H7 (cell line): ENCODE measurements at regions not wholly inside any gene's neighbourhood (a gene's known extent, or its start where the extent isn't known, plus 50 kb on each side); places are given as distances from the start of the nearest gene placed in this dataset.
"Not testable (repeated sequence)": the region's sequence is repeated elsewhere in the genome, so short reads cannot be mapped to it uniquely, and the experiment has no call there.

Experiments used
- DNase-seq: peaks from one replicate; pipeline ENCODE4 v3.0.0; 2012
- H3K27me3 ChIP-seq: 2 replicates; pipeline ENCODE4 v1.6.0; 2011; ENCODE audit warnings: mild to moderate bottlenecking, low read length; ENCODE audit not compliant: control insufficient read depth, insufficient read depth
- H3K36me3 ChIP-seq: replicated peaks from 2 replicates; pipeline ENCODE4 v1.5.1; 2011; ENCODE audit warnings: low read length; ENCODE audit not compliant: control insufficient read depth, insufficient read depth
- H3K4me3 ChIP-seq: 2 replicates; pipeline ENCODE4 v1.5.1; 2011; ENCODE audit warnings: low read depth, mild to moderate bottlenecking, control low read depth, low read length, moderate library complexity; ENCODE audit not compliant: insufficient read depth

DNA sequence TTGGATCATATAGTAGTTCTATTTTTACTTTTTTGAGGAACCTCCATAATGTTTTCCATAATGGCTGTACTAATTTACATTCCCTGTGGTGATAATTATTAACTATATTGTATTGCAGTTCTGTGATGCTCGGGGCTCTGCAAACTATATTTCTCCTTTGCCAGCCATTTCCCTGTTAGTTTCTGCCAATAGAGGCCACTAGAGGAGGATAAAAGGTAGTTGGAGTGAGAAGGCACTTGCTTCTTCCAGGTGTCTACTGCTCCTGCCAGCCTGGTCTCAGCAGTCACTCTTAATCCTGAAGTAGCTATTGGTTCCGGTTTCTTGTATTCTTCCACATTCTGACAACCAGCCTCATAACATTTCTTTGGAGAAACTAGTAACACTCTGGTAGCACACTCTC is 233.9 kb upstream of the GBE1 start:
- H3K27me3 ChIP-seq = no peaks in the 10 kb centered on the region
- H3K4me3 ChIP-seq = no peak overlapping the region
- no peaks in the 10 kb centered on the region; the same call in 1 of the 2 replicates for H3K36me3 ChIP-seq
- DNase-seq = no peak

DNA sequence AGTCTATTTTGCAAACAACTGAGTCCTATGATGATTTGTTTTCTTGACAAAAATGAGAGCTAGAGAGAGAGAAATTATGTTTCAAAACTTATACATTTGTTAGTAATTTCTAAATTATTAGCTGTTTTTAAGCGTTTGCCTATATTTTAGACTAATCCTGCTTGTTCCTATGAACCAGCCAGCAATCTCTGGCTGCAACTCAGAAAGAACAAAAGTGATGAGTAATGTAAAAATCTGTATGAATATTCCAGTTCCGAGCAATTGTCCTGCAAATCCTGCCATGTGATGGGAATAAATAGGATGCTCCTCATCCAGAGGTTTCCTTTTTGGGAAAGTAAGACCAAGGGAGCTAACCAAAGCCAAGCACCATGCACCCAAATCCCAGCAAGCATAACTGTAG is 228.3 kb upstream of the GBE1 start:
- no peak for DNase-seq
- H3K36me3 ChIP-seq = no peaks in the 10 kb centered on the region; the same call in 1 of the 2 replicates
- H3K4me3 ChIP-seq = no peak overlapping the region
- H3K27me3 ChIP-seq = no peaks in the 10 kb centered on the region

DNA sequence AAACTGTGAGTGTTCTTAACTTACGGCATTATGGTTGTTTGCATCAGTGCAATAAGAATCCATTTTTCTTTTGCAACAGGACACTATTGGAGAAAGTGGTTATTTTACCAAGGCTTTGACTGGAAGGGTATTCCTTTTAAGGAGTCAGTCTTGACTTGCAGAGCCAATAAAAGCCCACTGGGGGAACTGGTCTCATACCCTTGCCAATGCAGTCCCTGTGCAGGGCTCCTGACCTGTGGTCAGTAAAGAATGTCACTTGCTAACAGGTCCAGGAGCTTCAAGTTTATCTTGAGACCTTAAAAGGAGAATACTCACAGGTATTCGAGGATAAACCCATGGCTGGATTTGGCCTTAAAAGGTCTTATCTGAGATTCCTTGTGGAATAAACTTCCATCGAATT is 227.8 kb upstream of the GBE1 start:
- Histone ChIP-seq H3K27me3 (no peaks in the 10 kb centered on the region), H3K4me3 (no peak overlapping the region), H3K36me3 (no peaks in the 10 kb centered on the region; the same call in 1 of the 2 replicates)
- no peak for DNase-seq

GRCh38 chr3:81987412-81987811 is 226.0 kb upstream of the GBE1 start:
- H3K4me3 ChIP-seq, H3K27me3 ChIP-seq, H3K36me3 ChIP-seq, DNase-seq: not testable (repeated sequence)

GRCh38 chr3:81985996-81986723 is 224.7 kb upstream of the GBE1 start:
- DNase-seq = no peak
- no peaks in the 10 kb centered on the region; the same call in 1 of the 2 replicates for H3K36me3 ChIP-seq
- no peaks in the 10 kb centered on the region for H3K27me3 ChIP-seq
- H3K4me3 ChIP-seq = peak overlapping the region; percentile 13; the same call in 1 of the 2 replicates

- DNase-seq = no peak
- Histone ChIP-seq H3K27me3 (no peaks in the 10 kb centered on the region), H3K4me3 (no peak overlapping the region), H3K36me3 (no peaks in the 10 kb centered on the region)
Observed at GRCh38 chr3:81983382-81983781, 221.9 kb upstream of the GBE1 start.

DNA sequence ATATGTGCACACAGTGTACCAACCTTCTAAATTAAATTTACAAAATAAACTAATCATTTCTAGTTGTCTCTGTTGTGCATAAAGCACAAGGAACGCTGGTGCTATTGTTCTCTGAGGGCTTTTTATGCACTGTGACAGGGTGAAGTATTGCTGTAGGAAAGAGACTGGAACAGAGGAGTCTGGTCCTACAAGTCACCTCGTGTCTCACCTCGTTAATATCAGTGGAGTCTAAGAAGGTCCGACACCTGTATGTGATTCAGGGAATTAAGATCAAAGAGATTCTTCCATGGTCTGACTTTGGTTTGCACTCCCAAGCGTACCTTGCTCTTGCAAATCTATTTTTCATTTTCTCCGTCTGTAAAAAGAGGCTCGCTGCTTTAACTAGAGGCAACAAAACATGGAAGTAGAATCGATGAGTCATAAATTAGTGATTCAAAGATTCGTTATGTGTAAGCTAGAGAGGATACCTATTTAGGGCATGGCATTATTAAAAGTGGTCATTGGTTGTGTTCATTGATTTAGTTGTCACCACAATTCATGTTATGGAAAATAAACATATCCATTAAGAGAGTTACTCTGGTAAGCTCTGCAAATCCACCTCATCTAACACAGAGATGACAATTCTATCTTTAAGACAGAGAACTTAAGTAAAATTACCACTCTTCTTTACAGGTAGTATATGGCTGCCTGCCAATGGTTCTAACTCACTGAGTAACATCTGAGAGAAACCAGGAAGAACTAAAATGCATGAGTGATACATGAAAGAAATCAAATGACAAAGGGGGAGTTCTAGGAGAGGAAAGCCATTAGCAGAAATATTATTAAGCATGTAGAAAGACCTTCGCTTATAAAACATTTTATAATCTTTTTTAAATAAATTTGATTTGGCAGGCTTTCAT is 219.4 kb upstream of the GBE1 start:
- Histone ChIP-seq H3K4me3 (no peak overlapping the region), H3K27me3 (no peaks in the 10 kb centered on the region), H3K36me3 (no peaks in the 10 kb centered on the region)
- no peak for DNase-seq

DNA sequence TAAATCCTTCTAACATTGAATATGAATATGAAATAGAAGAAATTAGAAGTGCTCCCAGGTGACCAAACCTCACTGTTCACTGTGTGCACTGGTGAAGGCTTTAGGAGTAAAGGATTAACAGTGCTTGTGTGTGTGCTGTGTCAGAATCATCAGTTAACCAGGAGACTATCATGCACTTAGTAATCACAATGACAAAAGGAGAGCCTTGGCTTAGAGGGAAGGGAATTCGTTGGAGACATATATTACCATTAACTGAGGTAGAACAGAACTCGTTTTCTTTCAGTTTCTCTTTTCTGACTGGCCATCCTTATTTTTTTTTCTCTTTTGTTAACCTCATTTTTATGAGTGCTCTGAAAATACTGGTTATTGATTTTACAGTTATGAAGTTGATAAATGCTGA is 213.3 kb upstream of the GBE1 start:
- Histone ChIP-seq H3K4me3 (no peak overlapping the region), H3K27me3 (no peaks in the 10 kb centered on the region), H3K36me3 (no peaks in the 10 kb centered on the region)
- no peak for DNase-seq

- Histone ChIP-seq H3K27me3 (no peaks in the 10 kb centered on the region), H3K36me3 (no peaks in the 10 kb centered on the region), H3K4me3 (no peak overlapping the region)
- DNase-seq = no peak
Observed at GRCh38 chr3:81968658-81969057, 207.2 kb upstream of the GBE1 start.

DNA sequence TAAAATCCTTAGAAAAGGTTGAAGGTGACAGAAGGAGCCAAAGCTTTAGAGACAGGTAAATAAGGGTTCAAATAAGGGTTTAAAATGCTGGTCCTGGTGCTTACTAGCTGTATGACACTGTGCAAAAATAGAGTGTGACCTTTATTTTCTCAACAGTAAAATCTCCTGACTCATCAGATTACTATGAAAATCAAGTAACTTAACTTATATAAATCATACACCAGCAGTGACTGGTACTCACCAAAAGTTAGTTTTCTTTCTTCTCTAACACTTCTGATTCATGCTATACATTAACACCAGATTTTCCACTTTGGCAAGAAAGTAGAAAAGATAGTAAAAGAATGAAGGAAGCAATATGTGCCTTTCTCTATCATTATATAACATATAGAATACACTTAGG is 205.9 kb upstream of the GBE1 start:
- no peak overlapping the region for H3K4me3 ChIP-seq
- no peaks in the 10 kb centered on the region for H3K27me3 ChIP-seq
- no peak for DNase-seq
- no peaks in the 10 kb centered on the region for H3K36me3 ChIP-seq

DNA sequence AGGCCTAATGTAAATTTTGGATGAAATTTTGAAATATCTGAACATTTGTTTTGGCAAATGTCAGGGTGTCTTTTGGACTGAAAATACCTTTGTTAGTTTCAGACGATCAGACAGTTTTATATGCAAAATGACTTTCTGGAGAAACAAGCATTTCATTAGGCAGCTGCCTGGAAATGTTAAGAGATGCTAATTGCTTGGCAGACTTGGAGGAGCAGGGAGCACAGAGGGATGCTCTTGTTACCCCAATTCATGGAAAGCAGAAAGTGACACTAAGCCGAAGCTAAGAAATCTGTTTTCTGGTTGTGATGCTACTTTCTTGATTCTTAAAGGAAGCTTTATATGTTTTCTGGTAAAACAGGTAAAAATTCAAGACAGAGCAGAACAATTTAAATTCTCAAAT is 204.3 kb upstream of the GBE1 start:
- H3K36me3 ChIP-seq = no peaks in the 10 kb centered on the region
- H3K4me3 ChIP-seq = no peak overlapping the region
- no peaks in the 10 kb centered on the region for H3K27me3 ChIP-seq
- no peak for DNase-seq

GRCh38 chr3:81962396-81962795 is 201.0 kb upstream of the GBE1 start:
- DNase-seq = no peak
- H3K27me3 ChIP-seq = no peaks in the 10 kb centered on the region
- H3K36me3 ChIP-seq = no peaks in the 10 kb centered on the region
- H3K4me3 ChIP-seq = no peak overlapping the region

- Histone ChIP-seq H3K4me3 (no peak overlapping the region), H3K36me3 (no peaks in the 10 kb centered on the region)
- no peak for DNase-seq
Observed at GRCh38 chr3:81958972-81959640, 197.7 kb upstream of the GBE1 start.

GRCh38 chr3:81955878-81956277 is 194.4 kb upstream of the GBE1 start:
- Histone ChIP-seq H3K36me3 (no peaks in the 10 kb centered on the region), H3K4me3 (no peak overlapping the region)
- no peak for DNase-seq

More at GRCh38 chr3:81958972-81959640, 197.7 kb upstream of the GBE1 start:
- no peaks in the 10 kb centered on the region for H3K27me3 ChIP-seq

DNA sequence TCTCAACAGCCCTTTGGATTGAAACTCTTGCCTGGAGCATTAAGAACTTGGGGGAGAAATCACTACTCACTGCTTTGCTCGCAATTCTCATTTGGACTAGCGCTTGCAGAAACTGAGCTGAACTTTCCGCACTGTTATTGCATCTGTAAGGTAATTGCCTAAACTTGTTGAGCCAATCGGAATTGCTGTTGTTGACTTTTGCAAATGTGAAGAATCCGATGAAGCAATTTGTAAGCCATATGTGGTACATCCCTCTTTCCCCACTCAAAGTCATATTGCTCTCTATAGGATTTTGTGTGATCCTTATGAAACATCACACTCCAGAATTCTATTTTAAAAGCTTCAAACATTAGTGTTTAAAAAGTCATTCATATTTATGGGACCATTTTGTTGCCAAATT is 191.7 kb upstream of the GBE1 start:
- DNase-seq = no peak

More at GRCh38 chr3:81955878-81956277, 194.4 kb upstream of the GBE1 start:
- H3K27me3 ChIP-seq = no peaks in the 10 kb centered on the region

More for the DNA sequence above, 191.7 kb upstream of the GBE1 start:
- H3K27me3 ChIP-seq = no peaks in the 10 kb centered on the region
- no peak overlapping the region for H3K4me3 ChIP-seq
- H3K36me3 ChIP-seq = no peaks in the 10 kb centered on the region
